RKO (cell line): ENCODE measurements at regions not wholly inside any gene's neighbourhood (a gene's known extent, or its start where the extent isn't known, plus 50 kb on each side); places are given as distances from the start of the nearest gene placed in this dataset.

Experiments
- DNase-seq: peaks from one replicate; pipeline ENCODE4 v3.0.0-alpha.2; 2016; ENCODE audit warnings: low spot score

DNA sequence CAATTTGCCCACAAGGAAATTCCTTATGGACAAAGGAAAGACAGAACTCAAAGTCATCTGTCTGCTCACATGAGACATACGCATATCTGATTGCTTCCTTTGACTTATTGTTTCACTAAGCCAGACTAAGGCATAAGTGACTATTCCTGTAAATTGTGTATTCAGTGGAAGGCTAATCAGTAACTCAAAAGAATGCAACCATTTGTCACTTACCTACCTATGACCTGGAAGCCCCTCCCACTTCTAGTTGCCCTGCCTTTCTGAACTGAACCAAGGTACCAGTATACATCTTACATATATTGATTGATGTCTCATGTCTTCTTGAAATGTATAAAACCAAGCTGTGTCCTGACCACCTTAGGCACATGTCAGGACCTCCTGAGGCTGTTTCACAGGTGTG lies 53.5 kb upstream of the PROK2 start:
- DNase-seq: no peak
